Stimulated activated CD4-positive, alpha-beta T cell treated with anti-CD3 and anti-CD28 coated beads, Interleukin-15, amount 100 ng/mL, for 48 hours (primary cell): ENCODE measurements at regions not wholly inside any gene's neighbourhood (a gene's known extent, or its start where the extent isn't known, plus 50 kb on each side); places are given as distances from the start of the nearest gene placed in this dataset.

Source experiments
- DNase-seq, 2 donors: peaks; one replicate each; pipeline ENCODE4 v3.0.0-alpha.2; 2020; ENCODE audit warnings: low read depth in 2 of 2

DNA sequence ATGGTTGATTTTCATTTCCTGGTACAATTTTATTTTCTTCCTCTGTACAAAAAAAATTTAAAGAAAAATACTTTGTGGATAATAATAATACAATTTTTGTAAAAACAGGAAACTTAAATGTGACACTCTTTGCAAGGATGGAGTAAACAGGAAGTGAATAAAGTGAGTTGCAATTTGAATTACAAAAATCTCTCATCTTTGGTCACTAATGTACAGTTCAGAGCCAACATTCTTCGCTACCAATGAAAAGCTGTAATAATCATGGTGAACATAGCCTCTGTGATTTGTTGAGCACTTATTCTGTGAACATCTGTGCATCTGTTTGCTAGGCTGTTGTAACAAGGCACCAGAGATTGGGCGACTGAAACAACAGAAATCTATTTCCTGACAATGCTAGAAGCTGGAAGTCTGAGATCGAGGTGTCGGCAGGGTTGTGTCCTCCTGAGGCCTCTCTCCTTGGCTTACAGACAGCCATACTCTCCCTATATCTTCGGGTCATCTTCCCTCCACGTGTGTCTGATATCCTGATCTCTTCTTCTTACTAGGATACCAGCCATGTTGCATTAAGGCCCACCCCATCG is 295.3 kb upstream of the KLF6 start:
- no peak for DNase-seq

DNA sequence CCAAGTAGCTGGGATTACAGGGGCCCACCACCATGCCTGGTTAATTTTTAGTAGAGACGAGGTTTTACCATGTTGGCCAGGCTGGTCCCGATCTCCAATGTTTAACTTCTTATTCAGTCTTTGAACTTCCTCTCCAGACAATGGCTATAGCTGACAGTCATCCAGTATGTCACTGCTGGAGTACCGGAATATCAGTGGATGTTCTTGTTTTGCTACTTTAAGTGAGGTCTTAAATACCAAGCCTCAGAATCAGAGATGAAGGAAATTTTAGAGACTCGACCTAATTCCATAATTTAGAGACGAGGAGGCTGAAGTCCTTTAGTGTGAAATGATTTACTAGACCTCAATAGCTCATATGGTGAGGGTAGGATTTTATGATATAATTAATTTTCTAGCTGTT is 294.8 kb upstream of the KLF6 start:
- no peak for DNase-seq

DNA sequence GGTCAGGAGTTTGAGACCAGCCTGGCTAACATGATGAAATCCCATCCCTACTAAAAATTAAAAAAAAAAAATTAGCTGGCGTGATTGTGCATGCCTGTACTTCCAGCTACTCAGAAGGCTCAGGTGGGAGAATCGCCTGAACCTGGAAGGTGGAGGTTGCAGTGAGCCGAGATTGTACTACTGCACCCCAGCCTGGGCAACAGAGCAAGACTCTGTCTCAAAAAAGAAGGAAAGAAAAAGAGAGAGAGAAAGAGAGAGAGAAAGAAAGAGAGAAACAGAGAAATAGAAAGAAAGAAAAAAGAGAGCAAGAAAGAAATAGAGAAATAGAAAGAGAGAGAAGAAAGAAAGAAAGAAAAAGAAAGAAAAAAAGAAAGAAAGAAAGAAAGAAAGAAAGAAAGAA is 292.8 kb upstream of the KLF6 start:
- no peak for DNase-seq

DNA sequence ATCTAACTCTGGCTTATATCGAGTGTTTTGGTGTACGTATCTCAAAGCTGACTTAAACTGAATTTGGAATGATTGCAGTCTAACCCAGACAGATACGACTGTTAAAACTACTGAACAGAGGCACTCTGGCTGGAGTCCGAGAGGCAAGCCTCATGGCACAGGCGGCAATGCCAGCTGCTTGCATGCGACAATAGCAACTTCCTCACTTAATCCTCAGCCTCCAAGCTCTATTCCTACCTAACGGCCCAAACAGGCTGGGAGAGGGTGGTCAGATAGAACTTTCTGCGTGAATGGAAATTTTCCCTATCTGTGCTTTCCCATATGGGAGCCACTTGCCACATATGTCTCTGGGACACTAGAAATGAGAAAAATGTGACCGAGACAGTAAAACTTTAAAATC is 292.0 kb upstream of the KLF6 start:
- DNase-seq, result no peak

DNA sequence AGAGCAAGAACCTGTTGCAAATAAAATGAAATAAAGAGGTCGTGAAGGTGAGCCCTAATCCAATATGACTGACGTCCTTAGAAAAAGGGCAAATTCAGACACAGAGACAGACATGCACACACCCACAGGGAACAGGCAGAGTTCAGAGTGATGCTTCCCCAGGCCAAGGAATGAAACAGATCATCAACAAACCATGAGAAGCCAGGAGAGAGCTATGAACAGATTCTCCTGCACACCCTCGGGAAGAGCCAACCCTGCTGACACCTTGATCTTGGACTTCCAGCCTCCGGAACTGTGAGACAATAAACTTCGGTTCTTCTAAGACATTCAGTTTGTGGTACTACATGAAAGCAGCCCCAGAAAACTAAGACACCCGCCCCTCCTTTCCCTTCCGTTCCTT is 290.4 kb upstream of the KLF6 start:
- no peak for DNase-seq

DNA sequence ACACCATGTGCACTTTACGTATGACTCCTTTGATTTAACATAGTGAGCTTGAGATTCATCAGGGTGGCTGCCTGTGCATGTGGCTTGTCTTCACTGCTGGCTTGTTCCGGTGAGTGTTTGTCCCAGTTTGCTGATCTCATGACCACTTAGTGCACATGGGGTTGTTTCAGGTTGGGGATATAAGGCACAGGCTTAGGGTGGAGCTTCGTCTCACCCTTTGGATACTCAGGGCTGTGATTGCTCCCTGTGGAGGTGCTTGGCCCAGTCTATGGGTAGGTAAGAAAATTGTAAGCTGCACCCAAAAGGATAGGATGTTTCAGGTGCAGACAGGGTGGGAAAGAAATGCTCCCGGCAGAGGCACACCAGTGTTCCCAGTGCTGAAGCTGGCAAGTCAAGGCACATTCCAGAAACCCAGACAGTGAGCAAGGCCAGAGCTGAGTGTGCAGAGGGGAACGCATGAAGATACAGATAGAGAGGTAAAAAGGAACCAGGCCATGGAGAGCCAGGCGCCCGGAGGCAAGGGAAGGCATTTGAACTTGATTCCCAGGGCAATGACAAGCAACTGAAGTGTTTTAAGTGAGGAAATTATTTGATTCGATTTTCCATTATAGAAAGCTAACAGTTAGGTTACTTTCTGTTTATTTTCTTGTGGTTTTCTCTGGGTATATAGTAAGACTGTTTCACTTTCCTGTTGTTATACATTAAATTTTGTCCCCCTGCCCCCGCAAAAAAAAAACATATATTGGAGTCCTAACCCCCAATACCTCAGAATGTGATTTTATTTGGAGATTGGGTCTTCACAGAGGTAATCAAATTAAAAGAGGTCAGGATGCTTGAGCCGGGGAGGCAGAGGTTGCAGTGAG is 289.8 kb upstream of the KLF6 start:
- DNase-seq, result no peak

DNA sequence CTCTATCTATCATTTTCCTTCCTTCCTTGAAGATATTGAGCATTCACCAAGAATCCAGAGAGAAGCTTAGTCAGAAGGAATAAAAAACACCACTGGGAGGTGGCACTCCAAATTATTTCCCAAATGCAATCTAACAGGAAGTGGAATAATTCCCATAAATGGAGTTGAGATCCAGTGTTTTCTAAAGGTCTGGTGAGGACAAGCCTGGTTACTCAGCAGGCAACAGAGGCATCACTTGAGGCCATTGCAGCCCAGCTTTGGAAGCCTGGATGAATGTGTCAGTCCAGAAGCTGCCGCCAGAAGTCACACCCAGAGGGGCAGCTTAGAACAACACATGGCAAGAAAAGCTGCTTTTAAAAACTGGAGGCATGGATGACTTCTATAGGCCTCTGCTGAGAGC is 288.9 kb upstream of the KLF6 start:
- no peak for DNase-seq

DNA sequence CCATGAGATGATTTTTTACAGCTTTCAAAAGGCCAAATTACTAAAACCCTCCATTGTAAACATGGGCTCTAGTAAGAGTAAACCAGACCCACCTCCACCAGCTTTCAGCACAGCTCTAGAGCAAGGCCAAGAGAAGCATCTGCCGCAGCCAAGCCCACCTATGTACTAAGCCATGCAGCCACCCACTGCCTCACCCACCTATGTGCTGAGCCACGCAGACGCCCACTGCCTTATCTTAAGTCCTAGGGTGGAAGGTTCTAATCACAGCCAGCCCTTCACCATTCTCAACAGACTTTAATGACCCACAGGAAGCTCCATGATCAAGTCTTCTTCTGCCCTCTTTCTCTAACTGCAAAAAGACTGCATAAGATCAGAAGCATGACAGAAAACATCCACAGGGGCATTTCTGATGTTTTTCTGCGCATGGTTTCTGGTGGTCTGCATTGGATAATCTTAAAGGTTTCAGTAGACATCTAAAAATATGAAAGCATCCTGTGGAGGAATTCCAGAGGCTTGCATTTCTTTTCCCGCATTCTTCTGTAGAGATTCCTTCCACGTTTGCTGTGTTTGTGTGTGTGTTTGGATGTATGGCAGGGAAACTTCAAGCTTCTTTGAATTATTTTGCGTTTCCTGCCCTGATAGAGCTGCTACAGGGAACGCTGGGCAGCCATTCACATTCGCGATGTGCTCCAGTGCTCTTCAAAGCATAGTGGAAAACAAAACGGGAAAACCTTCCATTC is 286.1 kb upstream of the KLF6 start:
- DNase-seq, result no peak

DNA sequence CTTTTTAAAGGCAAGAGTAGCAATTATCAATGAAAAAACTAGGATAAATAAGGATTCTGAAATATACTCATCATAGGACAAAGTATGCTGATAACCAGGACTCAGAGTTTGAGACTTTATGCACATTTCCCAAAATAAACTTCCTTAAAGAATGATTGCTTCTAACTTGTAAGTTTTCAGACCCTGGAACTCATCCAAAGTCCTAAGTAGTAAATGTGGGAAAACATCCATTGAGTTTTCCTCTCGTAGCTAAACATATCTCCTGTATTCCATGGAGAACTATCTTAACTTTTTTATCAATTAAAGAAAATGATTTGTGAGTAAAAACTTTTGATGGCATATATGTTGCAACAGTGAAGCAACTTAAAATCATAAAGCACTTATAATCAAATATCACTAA is 285.2 kb upstream of the KLF6 start:
- no peak for DNase-seq

DNA sequence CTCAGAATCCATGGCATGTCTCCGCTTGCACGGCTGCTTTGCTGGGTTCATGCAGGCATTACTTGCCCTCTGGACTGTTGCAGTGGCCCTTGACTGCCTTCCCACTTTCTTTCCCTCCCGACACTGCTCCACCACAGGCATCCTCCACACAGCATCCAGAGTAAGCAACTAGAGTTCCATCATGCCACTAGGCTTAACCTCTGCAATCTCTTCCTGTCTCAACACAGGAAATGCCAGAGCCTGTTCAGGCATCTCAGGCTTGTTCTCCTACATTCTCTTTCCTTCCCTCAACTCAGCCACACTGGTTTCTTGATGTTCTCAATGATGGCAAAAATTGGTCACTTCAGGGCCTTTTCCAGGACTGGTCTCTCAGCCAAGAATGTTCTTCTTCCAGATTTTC is 284.5 kb upstream of the KLF6 start:
- no peak for DNase-seq

DNA sequence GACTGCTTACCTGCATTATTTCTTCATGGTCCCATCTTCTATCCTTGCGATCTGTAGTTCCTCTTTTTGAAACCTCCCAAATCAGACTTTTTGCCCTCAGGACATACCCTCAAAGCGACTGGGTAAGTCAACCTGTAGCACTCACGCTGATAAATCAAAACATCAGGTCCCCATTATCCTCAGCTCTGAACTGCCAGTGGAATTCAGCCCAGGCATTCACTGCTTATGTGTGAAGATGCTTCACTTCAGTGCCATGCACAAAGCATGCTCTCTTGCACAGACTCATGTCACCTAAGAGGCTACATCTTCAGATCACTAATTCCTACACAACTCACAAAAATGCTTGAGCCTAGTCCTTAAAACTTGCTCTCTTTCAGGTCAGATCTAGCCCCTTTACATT is 283.6 kb upstream of the KLF6 start:
- DNase-seq, result no peak

DNA sequence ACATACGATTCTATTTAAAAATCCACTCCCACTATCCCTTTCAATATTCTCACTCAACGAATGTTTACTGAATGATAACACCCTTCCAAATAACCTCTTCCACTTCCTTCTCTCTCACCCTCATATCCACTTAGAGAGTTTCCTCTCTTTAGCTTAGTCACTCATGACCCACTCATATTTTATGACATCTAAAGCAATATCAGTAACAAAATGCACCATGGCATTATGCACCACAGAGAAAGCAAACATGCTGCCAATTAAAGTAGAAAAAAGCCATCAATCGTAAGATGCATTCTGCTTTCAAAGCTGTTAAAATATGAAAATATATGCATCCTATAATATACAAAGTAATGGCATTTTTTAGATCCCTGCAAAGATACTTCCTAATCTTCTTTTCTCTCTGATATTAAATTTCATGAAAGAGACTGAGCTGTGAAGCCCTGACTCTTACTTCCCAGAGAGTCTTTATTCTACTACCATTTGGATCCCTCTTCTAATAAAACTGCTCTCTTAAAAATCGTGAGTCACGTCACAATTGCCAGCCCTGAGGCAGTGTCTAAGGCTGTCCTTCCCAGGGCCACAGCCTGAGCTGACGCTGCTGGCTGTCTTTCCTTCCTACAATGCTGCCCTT is 283.0 kb upstream of the KLF6 start:
- no peak for DNase-seq

DNA sequence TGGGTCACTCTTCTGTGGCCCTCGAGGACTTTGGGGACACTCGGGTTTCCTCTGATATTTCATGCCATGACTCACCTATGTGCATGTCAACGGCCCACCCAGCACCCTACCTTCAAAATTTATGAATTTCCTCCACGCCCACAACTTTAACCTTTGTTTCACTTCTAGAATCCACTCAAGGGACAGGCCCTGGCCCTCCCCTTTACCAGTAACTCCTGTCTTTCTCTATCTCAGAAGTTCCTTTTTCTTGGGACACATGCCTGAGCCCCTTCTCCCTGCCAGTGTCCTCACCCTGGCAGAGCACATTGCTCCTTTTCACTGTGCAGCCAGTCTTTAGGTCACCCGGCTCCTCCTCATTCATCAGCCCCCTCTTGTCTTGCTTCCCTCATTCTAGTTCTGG is 282.5 kb upstream of the KLF6 start:
- DNase-seq, result no peak

DNA sequence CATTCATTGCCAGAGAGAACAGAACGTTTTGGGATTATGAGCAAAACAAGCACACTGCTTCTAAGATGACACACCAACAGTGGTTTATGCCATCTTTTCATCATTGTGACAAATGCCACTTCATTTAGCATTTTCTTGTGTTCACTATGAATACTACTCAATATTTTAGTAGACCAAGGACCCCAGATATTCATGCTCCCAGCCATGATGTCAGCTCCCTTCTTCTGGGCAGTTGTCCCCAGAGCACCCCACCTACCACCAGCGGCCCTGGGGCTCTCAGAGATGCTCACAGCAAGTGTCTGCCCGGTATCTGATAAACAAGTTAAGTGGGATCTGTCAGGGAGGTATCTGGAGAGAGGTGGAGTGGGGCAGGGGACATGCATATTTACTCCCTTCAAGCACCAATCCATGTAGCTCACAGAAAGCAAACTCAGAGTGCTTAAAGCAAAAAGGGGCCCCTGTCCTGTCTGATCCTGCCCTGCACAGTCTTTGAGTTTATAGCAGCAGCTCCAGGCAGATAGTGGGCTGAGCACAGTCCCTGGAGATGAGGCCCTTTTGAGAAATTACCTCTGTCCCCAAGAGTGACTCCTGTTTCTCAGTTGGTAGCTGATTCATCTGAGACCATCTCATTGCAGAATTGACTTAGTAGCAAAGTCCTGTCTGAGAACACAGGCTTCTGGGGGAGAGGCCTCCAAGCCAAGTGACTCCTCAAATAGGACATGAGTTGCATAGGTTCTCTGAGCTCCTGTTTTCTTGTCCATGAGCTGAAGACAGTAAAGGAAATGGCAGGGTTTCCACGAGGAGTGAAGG is 281.8 kb upstream of the KLF6 start:
- DNase-seq, result no peak

DNA sequence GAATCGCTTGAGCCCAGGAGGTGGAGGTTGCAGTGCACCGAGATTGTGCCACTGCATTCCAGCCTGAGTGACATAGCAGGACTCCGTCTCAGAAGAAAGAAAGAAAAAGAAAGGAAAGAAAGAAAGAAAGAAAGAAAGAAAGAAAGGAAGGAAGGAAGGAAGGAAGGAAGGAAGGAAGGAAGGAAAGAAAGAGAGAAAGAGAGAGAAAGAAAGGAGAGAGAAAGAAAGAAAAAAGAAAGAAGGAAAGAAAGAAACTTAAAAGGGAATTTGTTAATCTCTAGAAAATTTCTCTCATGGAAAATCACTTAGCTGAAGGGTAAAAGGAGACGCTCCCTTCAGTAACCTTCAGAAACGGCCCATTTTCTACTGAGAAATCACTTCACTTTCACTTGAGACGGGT is 279.5 kb upstream of the KLF6 start:
- DNase-seq, result no peak

DNA sequence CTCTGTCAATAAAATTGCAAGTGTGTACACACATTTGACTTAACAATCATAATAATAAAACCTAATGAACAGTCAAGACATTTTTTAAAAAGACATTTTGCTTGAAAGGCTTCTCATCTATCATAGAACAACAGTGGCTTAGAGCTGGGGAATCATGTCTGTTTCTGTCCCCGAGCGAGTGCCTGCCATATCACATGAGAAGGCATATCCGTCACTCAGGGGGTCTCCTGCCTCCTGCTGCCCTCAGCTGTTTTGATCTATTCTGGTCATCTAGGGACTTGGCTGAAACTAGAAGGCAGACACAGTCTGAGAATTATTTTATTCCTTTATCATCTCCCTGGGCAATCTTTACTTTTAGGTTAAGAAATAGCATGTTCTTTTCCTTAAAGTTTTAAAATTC is 278.7 kb upstream of the KLF6 start:
- DNase-seq, result no peak

DNA sequence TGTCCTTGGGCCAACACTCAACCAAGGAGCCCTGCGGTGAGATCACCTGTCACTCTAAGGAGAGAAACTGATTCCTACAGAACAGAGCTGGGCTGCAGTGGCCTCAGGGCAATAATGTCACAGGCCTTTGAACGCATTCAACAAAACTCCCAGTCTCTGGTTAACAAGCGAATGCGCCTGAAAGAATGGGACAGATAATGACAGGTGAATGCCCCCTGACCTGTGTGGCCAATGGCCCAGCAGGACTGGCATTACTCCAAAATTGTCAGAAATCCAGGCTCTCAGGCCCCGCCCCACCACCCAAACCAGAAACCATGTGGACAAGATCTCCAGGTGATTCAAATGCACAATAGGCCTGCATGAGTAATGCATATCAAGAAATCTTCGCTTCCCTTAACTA is 277.7 kb upstream of the KLF6 start:
- DNase-seq, result no peak

DNA sequence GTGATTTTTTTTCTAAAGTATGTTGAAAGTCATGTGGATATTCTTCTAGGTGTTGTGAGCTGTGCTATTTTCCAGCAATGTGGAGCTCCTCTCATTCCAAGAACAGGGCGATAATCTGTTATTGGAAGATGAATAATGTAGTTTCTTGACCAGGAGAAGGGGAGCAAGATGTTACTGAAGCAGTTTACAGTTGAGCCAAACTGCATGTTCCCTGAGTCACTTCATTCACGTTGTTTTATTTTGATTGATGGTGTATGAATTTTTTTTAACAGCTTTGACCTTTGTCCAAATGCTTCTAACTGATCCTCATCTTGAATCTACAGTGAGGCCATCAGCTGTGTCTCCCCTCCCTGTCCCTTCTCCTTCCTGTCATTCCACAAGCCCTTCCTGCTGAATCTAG is 277.1 kb upstream of the KLF6 start:
- DNase-seq, result no peak

DNA sequence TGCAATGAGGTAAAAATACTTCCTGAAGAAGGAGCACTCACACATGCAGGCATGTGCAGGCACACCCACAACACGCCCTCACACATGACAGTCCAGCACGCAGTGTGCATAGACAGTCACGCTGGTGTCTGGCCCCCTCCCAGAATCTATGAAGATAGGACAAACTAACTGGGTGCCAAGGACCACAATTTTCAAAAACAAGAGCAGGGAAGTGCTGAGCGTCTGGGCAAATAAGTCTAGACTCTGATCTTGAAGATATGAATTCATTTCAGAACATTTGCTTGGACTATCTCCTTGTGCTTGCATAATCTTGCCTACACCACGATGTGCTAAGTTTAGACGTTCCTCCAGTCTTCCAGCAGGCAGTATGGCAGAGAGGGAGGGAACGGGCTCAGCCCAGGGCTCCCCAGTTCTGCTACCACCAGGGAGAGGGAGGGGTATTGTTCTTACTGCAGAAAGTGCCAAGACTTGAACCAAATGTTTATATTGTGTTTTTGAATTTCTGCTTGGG is 276.5 kb upstream of the KLF6 start:
- DNase-seq, result no peak

DNA sequence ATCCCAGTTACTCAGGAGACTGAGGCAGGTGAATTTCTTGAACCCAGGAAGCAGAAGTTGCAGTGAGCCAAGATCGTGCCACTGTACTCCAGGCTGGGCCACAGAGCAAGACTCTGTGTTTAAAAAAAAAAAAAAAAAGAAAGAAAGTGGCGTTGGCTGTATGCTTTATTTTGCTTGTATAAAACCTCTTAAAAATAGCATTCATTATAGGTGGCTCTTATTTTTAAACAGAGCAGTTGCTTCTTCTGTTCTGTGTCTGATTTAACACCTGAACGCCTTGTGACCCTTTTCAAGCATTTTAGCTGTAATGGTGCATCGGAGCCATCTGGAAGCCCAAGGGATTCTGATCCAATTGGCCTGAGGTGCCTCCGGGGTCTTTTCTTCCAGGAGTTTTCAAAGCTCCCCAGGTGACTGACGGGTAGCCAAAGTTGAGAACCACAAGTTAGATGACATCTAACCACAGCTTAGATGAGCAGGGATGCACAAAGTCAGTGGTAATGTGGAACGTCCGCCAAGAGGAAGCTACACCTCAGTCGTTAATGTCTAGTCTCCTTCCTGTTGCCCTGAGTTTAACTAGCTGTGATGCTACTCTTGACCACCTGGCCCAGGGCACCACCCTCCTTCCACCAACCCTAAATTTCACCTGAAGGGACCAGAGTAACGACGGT is 274.6 kb upstream of the KLF6 start:
- no peak for DNase-seq

DNA sequence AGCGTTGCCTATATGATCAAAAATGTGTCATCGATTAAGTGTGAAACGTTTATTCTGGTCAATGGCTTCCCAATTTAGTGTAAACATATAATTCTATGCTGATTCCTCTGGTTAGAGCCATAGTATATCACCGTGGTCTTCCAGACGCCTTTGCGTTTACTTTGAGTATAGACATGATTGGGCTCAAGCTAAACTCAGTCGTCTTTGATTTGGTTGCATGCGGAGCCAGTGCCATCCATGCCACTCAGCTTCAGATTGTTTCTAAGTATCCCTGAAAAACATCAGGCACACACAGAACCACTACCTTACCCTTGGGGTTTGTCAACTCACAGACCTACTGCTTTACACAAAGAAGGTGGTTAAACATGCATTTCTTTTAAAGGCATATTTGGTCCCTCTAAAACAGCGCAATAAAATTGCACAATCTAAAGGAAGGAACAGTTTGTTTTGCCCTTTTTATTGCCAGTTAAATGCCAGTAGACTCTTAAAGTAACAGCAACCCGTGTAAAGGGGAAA is 273.6 kb upstream of the KLF6 start:
- no peak for DNase-seq
